Upper lobe of left lung (tissue), 4 donors: ENCODE measurements at regions not wholly inside any gene's neighbourhood (a gene's known extent, or its start where the extent isn't known, plus 50 kb on each side); places are given as distances from the start of the nearest gene placed in this dataset.

ENCODE experiments used
- EP300 ChIP-seq, 4 donors: sonication (generic); formaldehyde crosslinking; IDR thresholded peaks; one replicate each; pipeline ENCODE4 v1.5.1; 2017; ENCODE audit warnings: antibody characterized with exemption in 4 of 4, control low read depth in 2 of 4
- POLR2AphosphoS5 ChIP-seq, 2 donors: sonication (generic); formaldehyde crosslinking; IDR thresholded peaks; one replicate each; pipeline ENCODE4 v1.5.1; 2017; ENCODE audit warnings: antibody characterized with exemption in 2 of 2
- TF ChIP-seq, protein P1 (sequence below), 6 experiments: fragments of 450-650 bp in 4 of 6; fragments of 200-600 bp in 2 of 6; sonication (generic) in 2 of 6; IDR thresholded peaks; one replicate each; pipeline ENCODE4 v1.5.1; 2016 to 2019; ENCODE audit warnings: antibody characterized with exemption in 6 of 6

DNA sequence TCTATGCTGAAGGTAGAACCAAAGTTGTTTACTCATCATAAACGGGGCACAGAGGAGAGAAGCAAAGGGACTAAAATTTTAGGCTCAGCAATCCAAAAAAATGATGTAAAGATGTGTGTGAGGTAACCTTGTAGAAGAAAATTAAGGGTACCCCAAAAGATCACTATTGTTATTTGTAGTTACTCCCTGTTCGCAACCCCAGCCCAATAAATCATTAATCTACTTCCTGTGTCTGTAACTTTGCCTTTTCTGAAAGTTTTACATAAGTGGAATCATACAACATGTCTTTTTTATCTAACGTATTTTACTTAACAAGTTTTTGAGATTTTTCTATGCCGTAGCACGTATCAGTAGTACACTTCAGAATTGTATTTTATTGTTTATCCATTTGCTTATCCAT is 1114.8 kb upstream of the GJE1 start:
- TF ChIP-seq, protein P1, sequence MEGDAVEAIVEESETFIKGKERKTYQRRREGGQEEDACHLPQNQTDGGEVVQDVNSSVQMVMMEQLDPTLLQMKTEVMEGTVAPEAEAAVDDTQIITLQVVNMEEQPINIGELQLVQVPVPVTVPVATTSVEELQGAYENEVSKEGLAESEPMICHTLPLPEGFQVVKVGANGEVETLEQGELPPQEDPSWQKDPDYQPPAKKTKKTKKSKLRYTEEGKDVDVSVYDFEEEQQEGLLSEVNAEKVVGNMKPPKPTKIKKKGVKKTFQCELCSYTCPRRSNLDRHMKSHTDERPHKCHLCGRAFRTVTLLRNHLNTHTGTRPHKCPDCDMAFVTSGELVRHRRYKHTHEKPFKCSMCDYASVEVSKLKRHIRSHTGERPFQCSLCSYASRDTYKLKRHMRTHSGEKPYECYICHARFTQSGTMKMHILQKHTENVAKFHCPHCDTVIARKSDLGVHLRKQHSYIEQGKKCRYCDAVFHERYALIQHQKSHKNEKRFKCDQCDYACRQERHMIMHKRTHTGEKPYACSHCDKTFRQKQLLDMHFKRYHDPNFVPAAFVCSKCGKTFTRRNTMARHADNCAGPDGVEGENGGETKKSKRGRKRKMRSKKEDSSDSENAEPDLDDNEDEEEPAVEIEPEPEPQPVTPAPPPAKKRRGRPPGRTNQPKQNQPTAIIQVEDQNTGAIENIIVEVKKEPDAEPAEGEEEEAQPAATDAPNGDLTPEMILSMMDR (IDR thresholded peaks at IDR 0.05), result no peak
- TF ChIP-seq EP300 (IDR thresholded peaks at IDR 0.05), result no peak
- no peak for TF ChIP-seq POLR2AphosphoS5 (IDR thresholded peaks at IDR 0.05)
